Caco-2 (cell line): ENCODE measurements at regions not wholly inside any gene's neighbourhood (a gene's known extent, or its start where the extent isn't known, plus 50 kb on each side); places are given as distances from the start of the nearest gene placed in this dataset.

Experiments used
- BruUV-seq: library from RNA; stranded (reverse); fragments of 400-500 nt; replicated peaks from 2 replicates; lab custom pipeline; 2021; lab: Mats Ljungman, UMichigan
- CTCF ChIA-PET: fragments of 300-600 bp; sonication (Branson Sonifier 250); formaldehyde crosslinking; loops from one replicate; lab custom pipeline; 2022; ENCODE audit warnings: antibody characterized with exemption; lab: Charles Lee
- POLR2A ChIA-PET: fragments of 300-600 bp; sonication (Branson Sonifier 250); formaldehyde crosslinking; loops from one replicate; lab custom pipeline; 2022; ENCODE audit warnings: antibody characterized with exemption; lab: Charles Lee
- DNase-seq, 2 experiments: peaks; one replicate each; pipeline versions ENCODE4 v3.0.0 to v3.0.0-alpha.2; 2020 to 2022
- H3K27me3 ChIP-seq: replicated peaks from 2 replicates; pipeline ENCODE4 v1.6.0; 2011; ENCODE audit warnings: low read length; ENCODE audit not compliant: control insufficient read depth, insufficient read depth
- H3K36me3 ChIP-seq: 2 replicates; pipeline ENCODE4 v1.5.1; 2011; ENCODE audit warnings: low read length; ENCODE audit not compliant: control insufficient read depth, insufficient read depth
- H3K4me1 ChIP-seq: fragments of 250-450 bp; sonication (Bioruptor Pico); 2 replicates; pipeline ENCODE4 v1.5.1; 2020; ENCODE audit warnings: mild to moderate bottlenecking
- H3K4me3 ChIP-seq: 2 replicates; pipeline ENCODE4 v1.5.1; 2011; ENCODE audit warnings: low read depth, mild to moderate bottlenecking, control low read depth, low read length
- H3K9me3 ChIP-seq: fragments of 250-450 bp; sonication (Bioruptor Pico); 2 replicates; pipeline ENCODE4 v1.5.1; 2020; ENCODE audit warnings: mild to moderate bottlenecking, moderate library complexity
- H3K27ac Mint-ChIP-seq: one replicate; pipeline ENCODE4 v1.8.0; 2022; ENCODE audit warnings: mixed read lengths; ENCODE audit not compliant: unreplicated experiment
- H3K27me3 Mint-ChIP-seq: one replicate; pipeline ENCODE4 v1.8.0; 2022; ENCODE audit warnings: mixed read lengths; ENCODE audit not compliant: insufficient read depth, unreplicated experiment
- H3K36me3 Mint-ChIP-seq: one replicate; pipeline ENCODE4 v1.8.0; 2022; ENCODE audit warnings: mild to moderate bottlenecking, mixed read lengths; ENCODE audit not compliant: insufficient read depth, unreplicated experiment
- H3K4me1 Mint-ChIP-seq: one replicate; pipeline ENCODE4 v1.8.0; 2022; ENCODE audit warnings: low read depth, mixed read lengths; ENCODE audit not compliant: unreplicated experiment
- H3K4me3 Mint-ChIP-seq: one replicate; pipeline ENCODE4 v1.8.0; 2022; ENCODE audit warnings: mild to moderate bottlenecking, moderate library complexity, mixed read lengths; ENCODE audit not compliant: unreplicated experiment
- H3K9me3 Mint-ChIP-seq: one replicate; pipeline ENCODE4 v1.8.0; 2022; ENCODE audit warnings: mixed read lengths; ENCODE audit not compliant: unreplicated experiment
- intact Hi-C: fragments of 100-400 bp; cut with micrococcal nuclease; formaldehyde crosslinking; loops from one replicate; pipeline ENCODE4 v1.10.0; 2022; ENCODE audit not compliant: unreplicated experiment
- TF ChIP-seq, protein P1 (sequence below), 2 experiments: fragments of 200-600 bp in 1 of 2; IDR thresholded peaks; 1 replicate in 1 of 2; 2 replicates in 1 of 2; pipeline versions ENCODE4 v1.5.1 to v1.8.0; 2011 to 2022; ENCODE audit warnings: antibody characterized with exemption in 1 of 2, control low read depth in 1 of 2, inconsistent platforms in 1 of 2, low read depth in 1 of 2, low read length in 1 of 2, mild to moderate bottlenecking in 1 of 2, moderate library complexity in 1 of 2; ENCODE audit not compliant: insufficient read depth in 1 of 2, severe bottlenecking in 1 of 2, unreplicated experiment in 1 of 2

DNA sequence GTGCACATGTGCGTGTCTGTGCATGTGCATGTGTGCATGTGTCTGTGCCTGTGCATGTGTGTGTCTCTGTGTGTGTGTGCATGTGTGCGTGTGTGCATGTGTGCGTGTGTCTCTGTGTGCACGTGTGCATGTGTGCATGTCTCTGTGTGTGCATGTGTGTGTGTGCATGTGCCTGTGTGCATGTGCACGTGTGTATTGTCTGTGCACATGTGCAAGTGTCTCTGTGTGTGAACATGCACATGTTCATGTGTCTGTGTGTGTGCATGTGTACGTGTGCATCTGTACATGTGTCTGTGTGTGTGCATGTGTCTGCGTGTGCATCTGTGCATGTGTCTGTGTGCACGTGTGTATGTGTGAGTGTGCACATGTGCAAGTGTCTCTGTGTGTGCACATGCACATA is 277.3 kb downstream of the GALR1 start:
- TF ChIP-seq, protein P1, sequence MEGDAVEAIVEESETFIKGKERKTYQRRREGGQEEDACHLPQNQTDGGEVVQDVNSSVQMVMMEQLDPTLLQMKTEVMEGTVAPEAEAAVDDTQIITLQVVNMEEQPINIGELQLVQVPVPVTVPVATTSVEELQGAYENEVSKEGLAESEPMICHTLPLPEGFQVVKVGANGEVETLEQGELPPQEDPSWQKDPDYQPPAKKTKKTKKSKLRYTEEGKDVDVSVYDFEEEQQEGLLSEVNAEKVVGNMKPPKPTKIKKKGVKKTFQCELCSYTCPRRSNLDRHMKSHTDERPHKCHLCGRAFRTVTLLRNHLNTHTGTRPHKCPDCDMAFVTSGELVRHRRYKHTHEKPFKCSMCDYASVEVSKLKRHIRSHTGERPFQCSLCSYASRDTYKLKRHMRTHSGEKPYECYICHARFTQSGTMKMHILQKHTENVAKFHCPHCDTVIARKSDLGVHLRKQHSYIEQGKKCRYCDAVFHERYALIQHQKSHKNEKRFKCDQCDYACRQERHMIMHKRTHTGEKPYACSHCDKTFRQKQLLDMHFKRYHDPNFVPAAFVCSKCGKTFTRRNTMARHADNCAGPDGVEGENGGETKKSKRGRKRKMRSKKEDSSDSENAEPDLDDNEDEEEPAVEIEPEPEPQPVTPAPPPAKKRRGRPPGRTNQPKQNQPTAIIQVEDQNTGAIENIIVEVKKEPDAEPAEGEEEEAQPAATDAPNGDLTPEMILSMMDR (IDR thresholded peaks at IDR 0.05; ENCODE audit: insufficient read depth in 1 of 2, low read depth in 1 of 2, low read length in 1 of 2, severe bottlenecking in 1 of 2, unreplicated experiment in 1 of 2) = no peak
- H3K4me1 Mint-ChIP-seq = no peaks in the 10 kb centered on the region
- H3K9me3 Mint-ChIP-seq = no peaks in the 10 kb centered on the region
- intact Hi-C loops = no loop called here
- Histone ChIP-seq H3K36me3 (no peaks in the 10 kb centered on the region), H3K9me3 (no peaks in the 10 kb centered on the region), H3K4me1 (no peaks in the 10 kb centered on the region), H3K27me3 (no peaks in the 10 kb centered on the region), H3K4me3 (no peak overlapping the region)
- H3K27ac Mint-ChIP-seq = no peak overlapping the region
- BruUV-seq = no TSS peak
- no peaks in the 10 kb centered on the region for H3K27me3 Mint-ChIP-seq
- no peak overlapping the region for H3K4me3 Mint-ChIP-seq
- no peak for DNase-seq
- ChIA-PET CTCF (no interaction called here), POLR2A (no interaction called here)
- H3K36me3 Mint-ChIP-seq = no peaks in the 10 kb centered on the region

DNA sequence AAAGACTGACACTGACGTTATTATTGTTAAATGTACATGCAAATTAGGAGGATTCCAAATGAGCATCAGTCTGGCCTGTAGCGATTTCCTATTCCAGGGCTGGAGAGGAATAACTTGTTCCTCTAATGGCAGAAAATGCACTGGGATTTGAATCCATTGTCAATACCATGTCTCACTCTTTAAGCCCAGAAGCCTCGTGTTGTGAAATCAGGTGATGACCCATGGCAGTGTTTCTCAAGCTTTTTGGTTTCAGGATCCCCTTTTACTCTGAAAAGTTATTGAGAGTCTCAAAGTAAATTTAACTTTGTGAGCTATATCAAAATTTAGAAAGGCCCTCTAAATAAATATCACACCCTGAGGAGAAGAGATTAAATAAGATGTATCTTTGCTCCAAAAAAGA is 279.2 kb downstream of the GALR1 start:
- H3K27me3 ChIP-seq = no peaks in the 10 kb centered on the region
- ChIA-PET POLR2A (no interaction called here), CTCF (no interaction called here)
- H3K4me1 ChIP-seq = no peaks in the 10 kb centered on the region
- no peaks in the 10 kb centered on the region for H3K36me3 ChIP-seq
- TF ChIP-seq, protein P1 (IDR thresholded peaks at IDR 0.05; ENCODE audit: insufficient read depth in 1 of 2, low read depth in 1 of 2, low read length in 1 of 2, severe bottlenecking in 1 of 2, unreplicated experiment in 1 of 2) = no peak
- no peak overlapping the region for H3K4me3 ChIP-seq
- intact Hi-C loops = no loop called here
- DNase-seq = no peak
- Mint-ChIP-seq H3K36me3 (no peaks in the 10 kb centered on the region), H3K27ac (no peak overlapping the region), H3K4me1 (no peaks in the 10 kb centered on the region), H3K27me3 (no peaks in the 10 kb centered on the region), H3K4me3 (no peak overlapping the region), H3K9me3 (no peaks in the 10 kb centered on the region)
- no TSS peak for BruUV-seq
- no peaks in the 10 kb centered on the region for H3K9me3 ChIP-seq

DNA sequence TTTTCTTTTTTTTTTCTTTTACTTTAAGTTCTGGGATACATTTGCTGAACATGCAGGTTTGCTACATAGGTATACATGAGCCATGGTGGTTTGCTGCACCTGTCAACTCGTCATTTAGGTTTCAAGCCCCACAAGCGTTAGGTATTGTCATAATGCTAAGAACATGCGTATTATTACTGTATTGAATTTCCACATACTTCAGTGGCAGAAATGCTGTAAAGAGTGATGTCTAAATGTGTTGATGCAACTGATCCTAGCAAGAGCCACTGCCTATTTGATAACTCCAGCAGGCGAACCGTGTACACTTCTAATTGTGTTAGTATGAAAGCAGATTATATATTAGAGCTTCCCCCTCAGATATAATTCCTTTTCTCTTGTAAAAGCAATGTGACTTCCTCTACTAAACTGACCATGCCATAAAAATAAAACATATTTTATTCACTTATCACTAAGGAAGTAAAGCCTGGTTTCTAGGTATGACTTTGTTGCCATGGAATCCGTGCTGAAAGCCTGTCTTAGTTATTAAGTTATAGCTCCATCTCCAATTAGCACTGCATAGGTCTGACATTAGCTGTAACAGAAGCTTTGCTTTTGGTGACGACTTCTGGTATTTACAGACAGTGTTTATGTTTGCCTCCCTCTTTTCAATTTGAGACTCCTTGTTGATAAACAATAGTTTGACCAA is 280.0 kb downstream of the GALR1 start:
- no peaks in the 10 kb centered on the region for H3K27me3 Mint-ChIP-seq
- H3K36me3 Mint-ChIP-seq = no peaks in the 10 kb centered on the region
- BruUV-seq = no TSS peak
- POLR2A ChIA-PET = no interaction called here
- H3K4me3 Mint-ChIP-seq = no peak overlapping the region
- Histone ChIP-seq H3K36me3 (no peaks in the 10 kb centered on the region), H3K9me3 (no peaks in the 10 kb centered on the region), H3K27me3 (no peaks in the 10 kb centered on the region), H3K4me3 (no peak overlapping the region), H3K4me1 (no peaks in the 10 kb centered on the region)
- no peak overlapping the region for H3K27ac Mint-ChIP-seq
- no peaks in the 10 kb centered on the region for H3K4me1 Mint-ChIP-seq
- CTCF ChIA-PET = no interaction called here
- TF ChIP-seq, protein P1 (IDR thresholded peaks at IDR 0.05; ENCODE audit: insufficient read depth in 1 of 2, low read depth in 1 of 2, low read length in 1 of 2, severe bottlenecking in 1 of 2, unreplicated experiment in 1 of 2) = no peak
- intact Hi-C loops = no loop called here
- H3K9me3 Mint-ChIP-seq = peaks cover under 1% of the 10 kb centered on the region
- no peak for DNase-seq
